Fibroblast of skin of left quadriceps (primary cell): ENCODE measurements at regions not wholly inside any gene's neighbourhood (a gene's known extent, or its start where the extent isn't known, plus 50 kb on each side); places are given as distances from the start of the nearest gene placed in this dataset.

Experiments
- DNase-seq, 2 experiments: peaks; one replicate each; pipeline ENCODE4 v3.0.0-alpha.2; 2013; ENCODE audit warnings: low read depth in 2 of 2

GRCh38 chr9:107064378-107064777 is 201.4 kb downstream of the ZNF462 start:
- no peak for DNase-seq

- no peak for DNase-seq
Measured at GRCh38 chr9:107065549-107065948, 202.6 kb downstream of the ZNF462 start.

- DNase-seq = no peak
Measured at GRCh38 chr9:107067739-107068416, 204.9 kb downstream of the ZNF462 start.

- no peak for DNase-seq
Measured at GRCh38 chr9:107068581-107068980, 205.6 kb downstream of the ZNF462 start.

GRCh38 chr9:107070586-107070985 is 207.6 kb downstream of the ZNF462 start:
- DNase-seq = no peak

GRCh38 chr9:107078061-107078460 is 205.0 kb upstream of the RAD23B start:
- DNase-seq = no peak

GRCh38 chr9:107079589-107079988 is 203.5 kb upstream of the RAD23B start:
- no peak for DNase-seq

GRCh38 chr9:107080130-107080529 is 202.9 kb upstream of the RAD23B start:
- no peak for DNase-seq

GRCh38 chr9:107086460-107086859 is 196.6 kb upstream of the RAD23B start:
- no peak for DNase-seq

- DNase-seq = no peak
Measured at GRCh38 chr9:107087222-107087621, 195.9 kb upstream of the RAD23B start.

- DNase-seq = no peak
Measured at GRCh38 chr9:107090218-107090617, 192.9 kb upstream of the RAD23B start.

GRCh38 chr9:107093365-107094060 is 189.6 kb upstream of the RAD23B start:
- no peak for DNase-seq

GRCh38 chr9:107094370-107094769 is 188.7 kb upstream of the RAD23B start:
- DNase-seq = no peak

- no peak for DNase-seq
Measured at GRCh38 chr9:107100591-107100990, 182.5 kb upstream of the RAD23B start.

- no peak for DNase-seq
Measured at GRCh38 chr9:107102011-107102410, 181.1 kb upstream of the RAD23B start.

- DNase-seq = no peak
Measured at GRCh38 chr9:107103621-107104020, 179.5 kb upstream of the RAD23B start.

GRCh38 chr9:107105784-107106183 is 177.3 kb upstream of the RAD23B start:
- no peak for DNase-seq

GRCh38 chr9:107106416-107106815 is 176.7 kb upstream of the RAD23B start:
- no peak for DNase-seq

GRCh38 chr9:107108342-107109130 is 174.5 kb upstream of the RAD23B start:
- DNase-seq = no peak

GRCh38 chr9:107109324-107109723 is 173.8 kb upstream of the RAD23B start:
- no peak for DNase-seq

GRCh38 chr9:107110153-107110552 is 172.9 kb upstream of the RAD23B start:
- DNase-seq = no peak

- no peak for DNase-seq
Measured at GRCh38 chr9:107112707-107113243, 170.3 kb upstream of the RAD23B start.
